ENCODE measurements at regions not wholly inside any gene's neighbourhood (a gene's known extent, or its start where the extent isn't known, plus 50 kb on each side); places are given as distances from the start of the nearest gene placed in this dataset.

DNA sequence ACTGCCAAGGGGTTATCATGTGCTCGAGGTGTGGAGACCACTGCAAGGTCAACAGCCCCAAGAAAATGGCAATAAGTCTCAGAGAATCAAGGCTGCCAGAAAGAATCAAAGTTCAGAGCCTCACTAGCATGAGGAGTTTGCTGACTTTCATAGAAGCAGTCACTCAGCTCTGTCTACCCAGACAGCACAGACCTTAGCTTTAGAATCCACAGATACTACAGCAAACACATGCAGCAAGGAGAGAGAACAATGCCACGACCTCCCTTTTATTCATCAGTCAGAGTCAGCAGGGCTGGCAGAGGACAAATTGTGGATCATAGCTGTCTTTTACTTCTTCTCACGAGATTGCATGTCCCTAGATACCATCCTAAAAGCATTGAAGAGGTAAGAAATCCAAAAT, 121.3 kb downstream of the MBL2 start:
- Histone ChIP-seq H3K4me1 (ENCODE audit: control insufficient read depth, extremely low read depth, insufficient read depth, low read length) (no peaks in the 10 kb centered on the region), H3K9ac (ENCODE audit: control insufficient read depth, extremely low read depth, insufficient read depth, low read length) (no peak overlapping the region), H4K20me1 (ENCODE audit: control insufficient read depth, extremely low read depth, insufficient read depth, low read length) (no peaks in the 10 kb centered on the region), H3K36me3 (ENCODE audit: control insufficient read depth in 2 of 2, extremely low read depth in 1 of 2, insufficient read depth in 2 of 2, low read length in 2 of 2) (no peaks in the 10 kb centered on the region), H3K79me2 (ENCODE audit: control insufficient read depth, insufficient read depth, low read length) (no peaks in the 10 kb centered on the region), H3K9me1 (ENCODE audit: control insufficient read depth, extremely low read depth, insufficient read depth, low read length) (no peaks in the 10 kb centered on the region), H2AFZ (ENCODE audit: control insufficient read depth, low read length) (no peak overlapping the region), H3K27ac (ENCODE audit: control insufficient read depth, insufficient read depth, low read length) (no peak overlapping the region), H3K9me3 (ENCODE audit: control insufficient read depth, low read depth, low read length) (no peaks in the 10 kb centered on the region), H3K4me2 (ENCODE audit: control insufficient read depth, extremely low read depth, insufficient read depth, low read depth, low read length) (no peak overlapping the region), H3K27me3 (ENCODE audit: control insufficient read depth, extremely low read depth, insufficient read depth, low read length) (no peaks in the 10 kb centered on the region), H3K4me3 (ENCODE audit: control insufficient read depth in 2 of 3, extremely low read depth in 1 of 3, insufficient read depth in 2 of 3, low read depth in 1 of 3, low read length in 3 of 3) (no peak overlapping the region)
- FAIRE-seq (no peak), DNase-seq (ENCODE audit: low read depth, low spot score) (no peak)
- TF ChIP-seq EZH2 (IDR thresholded peaks at IDR 0.05; ENCODE audit: low read length), result no peak
- TF ChIP-seq, protein P1, sequence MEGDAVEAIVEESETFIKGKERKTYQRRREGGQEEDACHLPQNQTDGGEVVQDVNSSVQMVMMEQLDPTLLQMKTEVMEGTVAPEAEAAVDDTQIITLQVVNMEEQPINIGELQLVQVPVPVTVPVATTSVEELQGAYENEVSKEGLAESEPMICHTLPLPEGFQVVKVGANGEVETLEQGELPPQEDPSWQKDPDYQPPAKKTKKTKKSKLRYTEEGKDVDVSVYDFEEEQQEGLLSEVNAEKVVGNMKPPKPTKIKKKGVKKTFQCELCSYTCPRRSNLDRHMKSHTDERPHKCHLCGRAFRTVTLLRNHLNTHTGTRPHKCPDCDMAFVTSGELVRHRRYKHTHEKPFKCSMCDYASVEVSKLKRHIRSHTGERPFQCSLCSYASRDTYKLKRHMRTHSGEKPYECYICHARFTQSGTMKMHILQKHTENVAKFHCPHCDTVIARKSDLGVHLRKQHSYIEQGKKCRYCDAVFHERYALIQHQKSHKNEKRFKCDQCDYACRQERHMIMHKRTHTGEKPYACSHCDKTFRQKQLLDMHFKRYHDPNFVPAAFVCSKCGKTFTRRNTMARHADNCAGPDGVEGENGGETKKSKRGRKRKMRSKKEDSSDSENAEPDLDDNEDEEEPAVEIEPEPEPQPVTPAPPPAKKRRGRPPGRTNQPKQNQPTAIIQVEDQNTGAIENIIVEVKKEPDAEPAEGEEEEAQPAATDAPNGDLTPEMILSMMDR (optimal IDR thresholded peaks at IDR 0.05 in 1 of 3, IDR thresholded peaks at IDR 0.05 in 1 of 3, conservative IDR thresholded peaks at IDR 0.05 in 1 of 3; ENCODE audit: extremely low read depth in 1 of 3, insufficient read depth in 2 of 3, low read length in 3 of 3), result no peak
- dilution Hi-C loops (cut with MboI; ENCODE audit: extremely low pct_ligation_motif_present, low sequenced_read_pairs), result no loop called here

DNA sequence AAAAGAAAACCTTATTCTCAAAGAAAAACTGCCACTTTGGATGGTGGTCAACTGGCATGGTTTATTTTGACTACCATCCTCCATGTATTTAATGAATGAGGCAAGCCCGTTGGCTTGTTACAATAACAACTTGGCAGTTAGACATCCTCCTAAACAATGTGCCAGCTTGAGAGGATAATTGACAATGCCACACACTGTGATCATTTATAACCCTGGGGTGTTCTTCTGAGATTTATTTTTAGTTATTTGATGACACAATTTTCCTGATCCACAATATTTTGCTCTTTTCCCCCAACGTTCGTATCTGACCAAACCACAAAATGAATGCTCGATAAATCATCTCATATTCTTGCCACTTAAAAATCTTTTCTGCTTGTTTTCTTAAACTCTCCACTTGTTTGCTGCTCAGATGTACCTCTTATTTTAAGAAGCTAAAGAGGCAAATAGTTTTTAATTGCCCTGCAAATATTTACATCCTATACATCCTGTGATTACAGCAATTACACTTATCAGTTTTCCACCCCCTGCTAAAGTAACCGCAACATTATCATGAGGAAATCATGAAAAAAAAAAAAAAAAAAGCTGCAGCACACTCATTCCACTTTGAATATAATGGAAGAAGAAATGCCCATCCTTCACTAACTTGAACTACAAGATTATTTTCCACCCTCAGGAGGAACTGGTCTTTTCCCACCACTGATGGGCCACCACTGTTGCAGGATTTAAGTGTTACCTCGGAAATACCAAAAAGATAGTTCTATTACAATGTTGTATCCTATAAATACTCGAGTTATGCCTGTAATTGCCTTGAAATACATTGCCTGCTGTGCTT, 119.9 kb downstream of the MBL2 start:
- H3K36me3 ChIP-seq (ENCODE audit: control insufficient read depth in 2 of 2, extremely low read depth in 1 of 2, insufficient read depth in 2 of 2, low read length in 2 of 2), result no peaks in the 10 kb centered on the region

More for the DNA sequence above, 119.9 kb downstream of the MBL2 start:
- H3K27me3 ChIP-seq (ENCODE audit: control insufficient read depth, extremely low read depth, insufficient read depth, low read length), result no peaks in the 10 kb centered on the region
- H3K4me2 ChIP-seq (ENCODE audit: control insufficient read depth, extremely low read depth, insufficient read depth, low read depth, low read length), result no peak overlapping the region
- H2AFZ ChIP-seq (ENCODE audit: control insufficient read depth, low read length), result no peak overlapping the region
- H3K9me1 ChIP-seq (ENCODE audit: control insufficient read depth, extremely low read depth, insufficient read depth, low read length), result no peaks in the 10 kb centered on the region
- H3K9ac ChIP-seq (ENCODE audit: control insufficient read depth, extremely low read depth, insufficient read depth, low read length), result no peak overlapping the region
- no peak overlapping the region for H3K4me3 ChIP-seq (ENCODE audit: control insufficient read depth in 2 of 3, extremely low read depth in 1 of 3, insufficient read depth in 2 of 3, low read depth in 1 of 3, low read length in 3 of 3)
- H3K79me2 ChIP-seq (ENCODE audit: control insufficient read depth, insufficient read depth, low read length), result no peaks in the 10 kb centered on the region
- H3K27ac ChIP-seq (ENCODE audit: control insufficient read depth, insufficient read depth, low read length), result no peak overlapping the region
- DNase-seq (ENCODE audit: low read depth, low spot score), result no peak
- H3K4me1 ChIP-seq (ENCODE audit: control insufficient read depth, extremely low read depth, insufficient read depth, low read length), result no peaks in the 10 kb centered on the region
- TF ChIP-seq, protein P1 (optimal IDR thresholded peaks at IDR 0.05 in 1 of 3, IDR thresholded peaks at IDR 0.05 in 1 of 3, conservative IDR thresholded peaks at IDR 0.05 in 1 of 3; ENCODE audit: extremely low read depth in 1 of 3, insufficient read depth in 2 of 3, low read length in 3 of 3), result no peak
- dilution Hi-C loops (cut with MboI; ENCODE audit: extremely low pct_ligation_motif_present, low sequenced_read_pairs), result no loop called here
- H3K9me3 ChIP-seq (ENCODE audit: control insufficient read depth, low read depth, low read length), result no peaks in the 10 kb centered on the region
- no peak for FAIRE-seq
- no peaks in the 10 kb centered on the region for H4K20me1 ChIP-seq (ENCODE audit: control insufficient read depth, extremely low read depth, insufficient read depth, low read length)

Data from keratinocyte (primary cell).